Lung (tissue), 11 donors: ENCODE measurements at regions not wholly inside any gene's neighbourhood (a gene's known extent, or its start where the extent isn't known, plus 50 kb on each side); places are given as distances from the start of the nearest gene placed in this dataset.

Source experiments
- ATAC-seq: fragments of 200-7000 bp; cut with Tn5 transposase; one replicate; pipeline ENCODE4 v1.9.1; 2020; ENCODE audit warnings: moderate number of reproducible peaks; ENCODE audit not compliant: insufficient read depth, low FRiP score
- DNase-seq, 3 donors: peaks; one replicate each; pipeline ENCODE4 v3.0.0-alpha.2; 2013 to 2017
- H3K27ac ChIP-seq, 2 donors: one replicate each; pipeline ENCODE4 v1.5.1; 2013; ENCODE audit warnings: mild to moderate bottlenecking in 2 of 2, moderate library complexity in 2 of 2, control low read depth in 1 of 2, inconsistent platforms in 1 of 2, low read depth in 1 of 2, low read length in 1 of 2
- H3K27me3 ChIP-seq, 3 donors: one replicate each; pipeline ENCODE4 v1.5.1; 2013; ENCODE audit warnings: low read length in 2 of 3; ENCODE audit not compliant: control insufficient read depth in 3 of 3, insufficient read depth in 3 of 3
- H3K36me3 ChIP-seq, 4 donors: one replicate each; pipeline ENCODE4 v1.5.1; 2013; ENCODE audit warnings: low read length in 4 of 4, mild to moderate bottlenecking in 1 of 4, moderate library complexity in 1 of 4; ENCODE audit not compliant: control insufficient read depth in 4 of 4, insufficient read depth in 4 of 4
- H3K4me1 ChIP-seq, 5 donors: one replicate each; pipeline ENCODE4 v1.5.1; 2013; ENCODE audit warnings: low read length in 5 of 5, mild to moderate bottlenecking in 2 of 5, moderate library complexity in 1 of 5; ENCODE audit not compliant: control insufficient read depth in 5 of 5, insufficient read depth in 5 of 5
- H3K4me3 ChIP-seq: one replicate; pipeline ENCODE4 v1.5.1; 2013; ENCODE audit warnings: mild to moderate bottlenecking, control low read depth, moderate library complexity
- H3K9ac ChIP-seq, 2 donors: one replicate each; pipeline ENCODE4 v1.5.1; 2013; ENCODE audit warnings: low read length in 2 of 2, control low read depth in 1 of 2; ENCODE audit not compliant: insufficient read depth in 1 of 2
- H3K9me3 ChIP-seq, 4 donors: one replicate each; pipeline ENCODE4 v1.5.1; 2013; ENCODE audit warnings: low read length in 3 of 4, mild to moderate bottlenecking in 1 of 4, moderate library complexity in 1 of 4; ENCODE audit not compliant: control insufficient read depth in 4 of 4, insufficient read depth in 3 of 4
- WGBS, 2 donors: extraction: QIAGEN DNeasy Blood & Tissue Kit; methylation state at CpG; one replicate each; pipeline ENCODE4 v1.1.7; 2013; 5-methylcytosine and 5-hydroxymethylcytosine counted together
- TF ChIP-seq, protein P1 (sequence below): IDR thresholded peaks from 2 replicates; pipeline ENCODE4 v1.5.1; 2012; ENCODE audit warnings: mild to moderate bottlenecking; ENCODE audit errors: control extremely low read depth, extremely low read depth
- donor health status: control.
- donor health status: control.
- donor health status: Bipolar disorder and iron deficiency.
- donor health status: healthy.
- donor health status: DM: yes; HTN: yes; CAD: no.

DNA sequence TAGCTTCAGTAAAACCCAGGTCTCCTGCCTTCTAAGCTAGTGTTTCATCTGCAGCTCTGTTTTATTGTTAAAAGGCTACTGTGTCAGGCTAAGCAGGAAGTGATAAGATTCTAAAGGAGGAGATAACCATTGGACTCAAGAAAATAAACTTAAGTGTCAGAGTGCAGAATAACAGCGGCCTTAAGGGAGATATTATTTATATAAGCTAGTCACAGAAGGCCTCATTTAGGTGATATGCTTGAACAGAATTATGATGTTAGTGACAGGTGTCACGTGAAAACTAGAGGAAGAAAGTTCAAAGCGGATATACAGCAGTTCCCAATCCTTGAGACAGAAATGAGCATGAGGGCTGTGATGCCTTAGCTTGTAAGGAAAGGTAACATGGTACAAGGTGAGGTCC lies 373.4 kb downstream of the FOXG1 start:
- ATAC-seq = no peak
- H3K27me3 ChIP-seq = no peaks in the 10 kb centered on the region
- no peak overlapping the region for H3K27ac ChIP-seq
- TF ChIP-seq, protein P1, sequence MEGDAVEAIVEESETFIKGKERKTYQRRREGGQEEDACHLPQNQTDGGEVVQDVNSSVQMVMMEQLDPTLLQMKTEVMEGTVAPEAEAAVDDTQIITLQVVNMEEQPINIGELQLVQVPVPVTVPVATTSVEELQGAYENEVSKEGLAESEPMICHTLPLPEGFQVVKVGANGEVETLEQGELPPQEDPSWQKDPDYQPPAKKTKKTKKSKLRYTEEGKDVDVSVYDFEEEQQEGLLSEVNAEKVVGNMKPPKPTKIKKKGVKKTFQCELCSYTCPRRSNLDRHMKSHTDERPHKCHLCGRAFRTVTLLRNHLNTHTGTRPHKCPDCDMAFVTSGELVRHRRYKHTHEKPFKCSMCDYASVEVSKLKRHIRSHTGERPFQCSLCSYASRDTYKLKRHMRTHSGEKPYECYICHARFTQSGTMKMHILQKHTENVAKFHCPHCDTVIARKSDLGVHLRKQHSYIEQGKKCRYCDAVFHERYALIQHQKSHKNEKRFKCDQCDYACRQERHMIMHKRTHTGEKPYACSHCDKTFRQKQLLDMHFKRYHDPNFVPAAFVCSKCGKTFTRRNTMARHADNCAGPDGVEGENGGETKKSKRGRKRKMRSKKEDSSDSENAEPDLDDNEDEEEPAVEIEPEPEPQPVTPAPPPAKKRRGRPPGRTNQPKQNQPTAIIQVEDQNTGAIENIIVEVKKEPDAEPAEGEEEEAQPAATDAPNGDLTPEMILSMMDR = no peak
- no peaks in the 10 kb centered on the region for H3K36me3 ChIP-seq
- DNase-seq = no peak
- no peaks in the 10 kb centered on the region for H3K4me1 ChIP-seq
- no peaks in the 10 kb centered on the region for H3K9me3 ChIP-seq
- no peak overlapping the region for H3K4me3 ChIP-seq
- WGBS, 2 donors = 47 to 61% methylated on average over 3 of the region's 3 CpGs
- H3K9ac ChIP-seq = no peak overlapping the region

DNA sequence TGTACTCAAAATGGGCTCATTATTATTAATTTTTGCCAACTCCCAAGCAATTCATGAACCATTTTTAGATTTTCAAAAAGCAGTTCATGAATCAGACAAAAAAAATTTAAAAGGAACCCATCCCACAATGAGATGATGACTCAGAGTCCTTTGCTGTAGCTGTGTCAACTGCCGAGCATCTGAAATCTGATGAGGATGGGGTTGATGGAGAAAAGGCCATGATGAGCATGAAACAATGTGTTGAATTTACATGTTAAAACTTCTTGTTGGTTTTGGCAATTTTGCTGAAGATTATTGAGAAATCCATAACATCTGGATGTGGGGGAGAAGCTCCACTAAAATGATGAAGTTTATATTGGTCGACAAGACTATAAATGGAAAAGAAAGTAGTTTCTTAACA lies 378.0 kb downstream of the FOXG1 start:
- DNase-seq (no peak), ATAC-seq (no peak)
- no peaks in the 10 kb centered on the region for H3K27me3 ChIP-seq
- TF ChIP-seq, protein P1 = no peak
- no peak overlapping the region for H3K4me3 ChIP-seq
- H3K4me1 ChIP-seq = no peaks in the 10 kb centered on the region
- 81 to 84% methylated on average over 2 of the region's 2 CpGs for WGBS, 2 donors
- no peaks in the 10 kb centered on the region for H3K9me3 ChIP-seq
- no peaks in the 10 kb centered on the region for H3K36me3 ChIP-seq
- no peak overlapping the region for H3K27ac ChIP-seq
- H3K9ac ChIP-seq = no peak overlapping the region

GRCh38 chr14:29148221-29148620 lies 381.6 kb downstream of the FOXG1 start:
- no peak overlapping the region for H3K9ac ChIP-seq
- no peak overlapping the region for H3K4me3 ChIP-seq
- H3K9me3 ChIP-seq = peaks cover 0 to 3% (median 0%) of the 10 kb centered on the region in 4 donors
- H3K36me3 ChIP-seq = no peaks in the 10 kb centered on the region
- DNase-seq (no peak), ATAC-seq (no peak)
- no peaks in the 10 kb centered on the region for H3K4me1 ChIP-seq
- H3K27ac ChIP-seq = no peak overlapping the region
- 75 to 76% methylated on average over 2 of the region's 2 CpGs for WGBS, 2 donors
- H3K27me3 ChIP-seq = no peaks in the 10 kb centered on the region
- TF ChIP-seq, protein P1 = no peak

GRCh38 chr14:29149798-29150197 lies 383.2 kb downstream of the FOXG1 start:
- Histone ChIP-seq H3K4me3 (no peak overlapping the region), H3K27ac (no peak overlapping the region), H3K36me3 (no peaks in the 10 kb centered on the region), H3K27me3 (no peaks in the 10 kb centered on the region), H3K4me1 (no peaks in the 10 kb centered on the region), H3K9ac (no peak overlapping the region), H3K9me3 (peaks cover 0 to 3% (median 0%) of the 10 kb centered on the region in 4 donors)
- no peak for ATAC-seq
- no peak for DNase-seq
- TF ChIP-seq, protein P1 = no peak
